ENCODE measurements at regions not wholly inside any gene's neighbourhood (a gene's known extent, or its start where the extent isn't known, plus 50 kb on each side); places are given as distances from the start of the nearest gene placed in this dataset.
"Not testable (repeated sequence)": the region's sequence is repeated elsewhere in the genome, so short reads cannot be mapped to it uniquely, and the experiment has no call there.

DNA sequence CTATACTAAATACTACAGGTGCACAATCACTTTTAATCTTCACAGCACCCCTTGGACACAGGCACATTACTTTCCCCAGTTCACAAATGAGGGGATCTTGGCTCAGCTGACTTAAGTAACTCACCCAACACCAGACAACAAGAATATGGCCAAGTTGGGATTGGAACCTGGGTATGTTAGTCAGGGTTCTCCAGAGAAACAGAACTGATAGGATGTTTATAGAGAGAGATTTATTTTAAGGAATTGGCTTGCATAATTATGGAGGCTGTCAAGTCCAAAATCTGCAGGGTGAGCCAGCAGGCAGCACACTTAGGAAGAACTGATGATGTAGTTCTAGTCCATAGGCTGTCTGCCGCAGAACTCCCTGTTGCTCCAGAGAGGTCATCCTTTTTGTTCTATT, 312.9 kb downstream of the MAN2A1 start:
- Histone ChIP-seq H3K4me1 (peaks cover 3 to 31% of the 10 kb centered on the region in 2 donors), H3K36me3 (no peaks in the 10 kb centered on the region), H3K9me3 (no peaks in the 10 kb centered on the region), H3K4me3 (no peak overlapping the region), H3K27ac (peak overlapping the region; percentile 65 to 72), H3K27me3 (no peaks in the 10 kb centered on the region)
- no peak for DNase-seq (ENCODE audit: low spot score in 2 of 2)
- intact Hi-C loops (cut with DNase I), result loop anchor here (5.0 kb wide), 2 partner anchors 85 to 105 kb away; no protein-coding TSS in a partner anchor
- no peak for TF ChIP-seq CTCF (IDR thresholded peaks at IDR 0.05)

DNA sequence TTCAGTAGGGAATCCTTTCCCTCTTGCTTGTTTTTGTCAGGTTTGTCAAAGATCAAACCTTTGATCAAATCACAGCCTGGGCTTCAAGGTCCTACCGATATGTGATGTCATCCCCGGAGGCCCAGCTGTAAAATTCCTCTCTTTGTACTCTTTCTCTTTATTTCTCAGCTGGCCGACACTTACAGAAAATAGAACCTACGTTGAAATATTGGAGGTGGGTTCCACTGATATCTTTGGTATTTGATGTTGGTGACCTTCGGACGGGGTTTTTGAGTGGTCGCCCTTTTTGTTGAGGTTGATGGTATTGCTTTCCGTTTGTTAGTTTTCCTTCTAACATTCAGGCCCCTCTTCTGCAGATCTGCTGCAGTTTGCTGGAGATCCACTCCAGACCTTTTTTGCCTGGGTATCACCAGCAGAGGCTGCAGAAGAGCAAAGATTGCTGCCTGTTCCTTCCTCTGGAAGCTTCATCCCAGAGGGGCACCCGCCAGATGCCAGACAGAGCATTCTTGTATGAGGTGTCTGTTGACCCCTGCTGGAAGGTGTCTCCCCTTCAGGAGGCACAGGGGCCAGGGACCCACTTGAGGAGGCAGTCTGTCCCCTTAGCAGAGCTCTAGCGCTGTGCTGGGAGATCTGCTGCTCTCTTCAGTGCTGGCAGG, 316.3 kb downstream of the MAN2A1 start:
- H3K4me3 ChIP-seq; H3K27me3 ChIP-seq; H3K9me3 ChIP-seq; H3K36me3 ChIP-seq; DNase-seq (ENCODE audit: low spot score in 2 of 2); intact Hi-C loops (cut with DNase I); H3K27ac ChIP-seq: not testable (repeated sequence)
- H3K4me1 ChIP-seq, result peaks cover 0 to 10% of the 10 kb centered on the region in 2 donors

DNA sequence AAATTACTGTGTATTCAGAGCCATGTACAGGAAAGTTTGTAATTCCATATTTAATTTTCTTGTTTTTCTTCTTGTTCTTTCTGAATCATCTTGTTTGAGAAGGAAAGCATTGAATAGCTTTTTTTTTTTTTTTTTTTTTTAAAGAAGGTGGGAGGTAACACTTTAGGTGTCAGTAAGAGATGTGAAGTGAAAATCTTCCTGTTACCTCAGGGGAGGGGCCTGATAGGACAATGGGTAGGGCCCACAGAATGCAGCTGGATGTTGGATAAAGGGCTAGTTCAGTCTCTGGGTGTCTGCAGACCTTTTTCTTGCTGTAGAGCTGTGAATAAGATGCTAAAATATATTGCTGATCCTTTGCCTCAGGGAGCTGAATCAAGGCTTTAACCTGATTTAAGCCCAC, 317.4 kb downstream of the MAN2A1 start:
- no peak for TF ChIP-seq CTCF (IDR thresholded peaks at IDR 0.05)
- H3K27me3 ChIP-seq, result no peaks in the 10 kb centered on the region
- no peaks in the 10 kb centered on the region for H3K36me3 ChIP-seq
- no peak overlapping the region for H3K27ac ChIP-seq
- no peaks in the 10 kb centered on the region for H3K4me1 ChIP-seq
- no peaks in the 10 kb centered on the region for H3K9me3 ChIP-seq
- intact Hi-C loops (cut with DNase I), result no loop called here
- no peak for DNase-seq (ENCODE audit: low spot score in 2 of 2)
- no peak overlapping the region for H3K4me3 ChIP-seq

DNA sequence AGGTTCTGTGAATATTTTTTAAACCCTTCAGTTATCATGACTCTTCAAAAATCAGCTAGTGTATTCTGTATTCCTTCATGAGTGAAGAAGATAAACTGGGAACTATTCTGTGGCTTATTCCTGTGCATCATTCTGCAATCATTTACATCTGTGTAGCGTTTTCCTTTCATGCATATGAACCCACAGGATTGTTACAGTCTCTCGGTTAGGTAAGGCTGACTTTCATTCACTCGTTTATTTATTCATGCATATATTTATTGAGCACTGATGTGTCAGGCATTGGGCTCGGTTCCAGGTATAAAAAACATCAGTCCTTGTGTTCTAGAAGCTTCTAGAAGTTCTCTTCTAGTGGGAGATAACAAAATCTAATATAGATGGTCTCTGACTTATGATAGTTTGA, 318.4 kb downstream of the MAN2A1 start:
- intact Hi-C loops (cut with DNase I), result no loop called here

DNA sequence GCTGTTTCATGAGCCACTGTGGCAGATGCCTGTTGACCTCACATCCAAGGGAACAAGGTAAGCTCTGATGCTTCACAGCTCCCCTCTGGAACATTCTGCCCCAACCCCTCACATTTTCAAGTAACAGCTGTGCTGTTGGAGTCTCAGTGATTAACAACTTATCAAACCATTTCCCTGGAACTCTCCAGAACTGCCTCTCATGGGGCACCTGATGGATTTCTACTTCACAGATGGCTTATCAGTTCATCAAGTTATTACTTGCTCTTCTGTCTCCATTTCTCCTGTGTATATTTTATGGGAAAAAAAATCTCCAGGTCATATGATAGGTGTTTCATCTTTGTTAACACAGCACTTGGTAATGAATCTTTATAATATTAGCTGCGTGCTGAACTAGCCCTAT, 322.4 kb downstream of the MAN2A1 start:
- Histone ChIP-seq H3K9me3 (no peaks in the 10 kb centered on the region), H3K27me3 (no peaks in the 10 kb centered on the region), H3K36me3 (no peaks in the 10 kb centered on the region), H3K4me1 (no peaks in the 10 kb centered on the region), H3K4me3 (no peak overlapping the region), H3K27ac (no peak overlapping the region)
- DNase-seq (ENCODE audit: low spot score in 2 of 2), result no peak
- TF ChIP-seq CTCF (IDR thresholded peaks at IDR 0.05), result no peak
- intact Hi-C loops (cut with DNase I), result no loop called here

More for the DNA sequence above, 318.4 kb downstream of the MAN2A1 start:
- Histone ChIP-seq H3K9me3 (no peaks in the 10 kb centered on the region), H3K27me3 (no peaks in the 10 kb centered on the region), H3K4me3 (no peak overlapping the region), H3K27ac (no peak overlapping the region), H3K4me1 (no peaks in the 10 kb centered on the region), H3K36me3 (no peaks in the 10 kb centered on the region)
- TF ChIP-seq CTCF (IDR thresholded peaks at IDR 0.05), result no peak
- no peak for DNase-seq (ENCODE audit: low spot score in 2 of 2)

GRCh38 chr5:110013017-110013416, 323.3 kb downstream of the MAN2A1 start:
- Histone ChIP-seq H3K36me3 (no peaks in the 10 kb centered on the region), H3K4me3 (no peak overlapping the region), H3K9me3 (no peaks in the 10 kb centered on the region), H3K4me1 (no peaks in the 10 kb centered on the region), H3K27me3 (no peaks in the 10 kb centered on the region), H3K27ac (no peak overlapping the region)
- TF ChIP-seq CTCF (IDR thresholded peaks at IDR 0.05), result no peak
- no peak for DNase-seq (ENCODE audit: low spot score in 2 of 2)
- intact Hi-C loops (cut with DNase I), result no loop called here
